HG03442 (cell line): ENCODE measurements at regions not wholly inside any gene's neighbourhood (a gene's known extent, or its start where the extent isn't known, plus 50 kb on each side); places are given as distances from the start of the nearest gene placed in this dataset.
"Not testable (repeated sequence)": the region's sequence is repeated elsewhere in the genome, so short reads cannot be mapped to it uniquely, and the experiment has no call there.

ENCODE experiments used
- ATAC-seq: cut with Tn5 transposase; IDR thresholded peaks from one replicate; pipeline ENCODE4 v1.9.1; 2021; ENCODE audit warnings: mild to moderate bottlenecking, moderate library complexity; ENCODE audit not compliant: unreplicated experiment

DNA sequence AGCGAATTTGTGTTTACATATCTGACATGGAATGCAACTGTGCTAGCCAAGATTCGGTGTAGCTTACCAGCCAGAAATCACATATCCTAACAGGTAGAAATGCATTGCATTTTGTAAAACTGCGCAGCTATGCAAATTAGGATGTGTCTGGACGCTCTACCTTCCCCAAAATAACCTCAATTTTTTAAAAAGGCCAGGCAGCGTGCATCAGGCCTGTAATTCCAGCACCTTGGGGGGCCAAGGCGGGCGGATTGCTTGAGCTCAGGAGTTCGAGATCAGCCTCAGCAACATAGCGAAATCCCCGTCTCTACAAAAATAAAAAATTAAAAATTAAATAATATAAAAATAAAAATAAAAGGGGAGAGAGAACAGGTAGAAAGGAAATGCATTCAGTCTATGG, 305.0 kb downstream of the TYW1 start:
- no peak for ATAC-seq

DNA sequence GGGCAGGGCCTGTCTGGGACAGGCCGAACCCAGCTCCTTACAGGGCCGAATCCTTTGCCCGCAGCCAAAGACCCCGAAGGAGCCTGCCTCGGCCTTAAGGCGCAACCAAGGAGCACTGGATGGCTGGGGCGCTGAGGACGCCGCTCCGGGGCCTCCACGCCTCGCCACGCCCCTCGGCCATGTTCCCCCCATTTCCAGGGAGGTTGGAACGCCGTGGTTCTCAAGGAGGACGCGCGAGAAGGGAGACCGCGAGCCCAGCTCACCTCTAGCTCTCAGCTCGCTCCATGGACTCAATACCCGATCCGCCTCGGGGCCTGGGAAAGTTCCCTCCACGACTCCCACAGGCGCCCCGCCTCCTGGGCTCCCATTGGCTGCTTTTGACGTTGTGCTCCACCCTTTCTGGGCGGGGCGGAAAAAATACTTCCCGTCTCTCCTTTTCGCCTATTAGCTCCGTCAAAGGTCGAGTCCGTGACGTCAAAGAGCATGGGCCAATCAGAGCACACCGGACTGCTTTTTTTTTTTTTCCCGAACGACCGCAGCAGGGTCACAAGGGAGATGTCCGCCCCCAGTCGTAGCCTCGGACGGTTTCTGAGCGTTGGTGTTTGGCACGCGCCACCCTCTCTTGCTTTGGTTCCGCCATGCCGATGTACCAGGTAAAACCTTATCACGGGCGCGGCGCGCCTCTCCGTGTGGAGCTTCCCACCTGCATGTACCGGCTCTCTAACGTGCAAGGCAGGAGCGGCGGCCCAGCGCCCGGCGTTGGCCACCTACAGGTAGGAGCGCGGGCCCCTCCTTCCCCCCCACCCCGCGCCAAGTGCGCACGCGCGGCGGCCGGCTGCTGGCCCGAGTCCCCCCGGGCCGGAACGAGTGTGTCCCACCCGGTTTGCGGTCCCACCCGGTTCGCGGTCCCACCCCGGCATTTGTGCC, 305.7 kb downstream of the TYW1 start:
- ATAC-seq = peak; percentile 82

GRCh38 chr7:67304846-67305245, 308.2 kb downstream of the TYW1 start:
- not testable (repeated sequence) for ATAC-seq

DNA sequence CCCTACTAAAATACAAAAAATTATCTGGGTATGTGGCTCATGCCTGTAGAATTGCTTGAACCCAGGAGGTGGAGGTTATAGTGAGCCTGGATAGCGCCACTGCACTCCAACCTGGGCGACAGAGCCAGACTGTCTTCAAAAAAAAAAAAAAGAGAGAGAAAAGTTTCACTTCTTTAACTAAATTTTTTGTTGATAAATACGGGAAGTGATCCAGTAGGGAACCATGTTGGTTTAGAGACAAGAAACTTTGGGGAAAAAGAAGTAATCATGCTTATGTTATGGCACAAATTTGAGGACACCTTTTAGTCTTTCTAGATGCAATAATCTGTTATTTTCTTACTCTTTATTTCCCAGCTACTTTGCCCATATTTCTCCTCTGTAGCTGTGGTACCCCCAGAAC, 309.7 kb downstream of the TYW1 start:
- no peak for ATAC-seq

- ATAC-seq = no peak
These were observed 313.3 kb downstream of the TYW1 start for GRCh38 chr7:67309764-67310549.

DNA sequence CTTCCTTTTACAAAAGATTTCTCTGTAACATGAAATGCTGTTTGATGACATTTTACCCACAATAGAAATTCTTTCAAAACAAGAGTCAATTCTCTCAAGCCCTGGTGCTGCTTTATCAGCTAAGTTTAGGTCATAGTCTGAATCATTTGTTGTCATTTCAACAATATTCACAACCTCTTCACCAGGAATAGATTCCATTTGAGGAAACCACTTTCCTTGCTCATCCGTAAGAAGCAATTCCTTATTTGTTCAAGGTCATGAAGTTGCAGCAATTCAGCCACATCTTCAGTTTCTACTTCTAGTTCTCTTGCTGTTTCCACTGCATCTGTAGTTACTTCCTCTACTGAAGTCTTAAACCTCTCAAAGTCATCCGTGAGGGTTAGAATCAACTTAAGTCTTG, 315.3 kb downstream of the TYW1 start:
- no peak for ATAC-seq

- no peak for ATAC-seq
These were observed 316.6 kb downstream of the TYW1 start for GRCh38 chr7:67313213-67313612.

DNA sequence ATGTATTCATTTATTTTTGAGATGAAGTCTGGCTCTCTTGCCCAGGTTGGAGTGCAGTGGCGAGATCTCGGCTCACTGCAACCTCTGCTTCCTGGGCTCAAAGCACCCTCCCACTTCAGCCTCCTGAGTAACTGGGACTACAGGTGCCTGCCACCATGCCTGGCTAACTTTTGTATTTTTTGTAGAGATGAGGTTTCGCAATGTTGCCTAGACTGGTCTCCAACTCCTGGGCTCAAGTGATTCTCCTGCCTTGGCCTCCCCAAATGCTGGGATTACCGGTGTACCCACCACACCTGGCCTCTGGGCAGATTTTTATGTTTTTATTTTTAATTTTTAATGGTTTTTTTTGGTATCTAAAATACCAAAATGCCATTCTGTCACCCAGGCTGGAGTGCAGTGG, 320.3 kb downstream of the TYW1 start:
- not testable (repeated sequence) for ATAC-seq

DNA sequence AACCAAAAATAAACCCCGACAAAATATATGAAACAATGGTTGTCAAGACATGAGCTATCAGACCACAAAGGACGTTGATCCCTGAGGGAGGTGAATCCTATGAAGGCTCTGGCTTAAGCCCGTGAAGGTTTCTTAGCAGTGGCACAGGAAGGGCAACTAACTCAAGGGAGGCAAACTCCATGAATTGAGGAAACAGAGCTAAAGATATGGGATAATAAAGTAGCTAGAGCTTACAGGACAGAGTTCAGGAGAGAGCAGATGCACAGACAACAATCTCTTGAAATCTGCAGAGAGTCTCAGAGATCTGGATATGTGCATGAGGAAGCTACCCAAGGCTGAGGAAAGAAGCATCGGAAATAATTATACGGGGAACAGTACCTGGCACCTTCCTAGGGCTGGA, 331.6 kb downstream of the TYW1 start:
- not testable (repeated sequence) for ATAC-seq

GRCh38 chr7:67335165-67335564, 338.5 kb downstream of the TYW1 start:
- not testable (repeated sequence) for ATAC-seq

GRCh38 chr7:67335663-67336062, 339.0 kb downstream of the TYW1 start:
- not testable (repeated sequence) for ATAC-seq

GRCh38 chr7:67338545-67338944, 341.9 kb downstream of the TYW1 start:
- not testable (repeated sequence) for ATAC-seq

DNA sequence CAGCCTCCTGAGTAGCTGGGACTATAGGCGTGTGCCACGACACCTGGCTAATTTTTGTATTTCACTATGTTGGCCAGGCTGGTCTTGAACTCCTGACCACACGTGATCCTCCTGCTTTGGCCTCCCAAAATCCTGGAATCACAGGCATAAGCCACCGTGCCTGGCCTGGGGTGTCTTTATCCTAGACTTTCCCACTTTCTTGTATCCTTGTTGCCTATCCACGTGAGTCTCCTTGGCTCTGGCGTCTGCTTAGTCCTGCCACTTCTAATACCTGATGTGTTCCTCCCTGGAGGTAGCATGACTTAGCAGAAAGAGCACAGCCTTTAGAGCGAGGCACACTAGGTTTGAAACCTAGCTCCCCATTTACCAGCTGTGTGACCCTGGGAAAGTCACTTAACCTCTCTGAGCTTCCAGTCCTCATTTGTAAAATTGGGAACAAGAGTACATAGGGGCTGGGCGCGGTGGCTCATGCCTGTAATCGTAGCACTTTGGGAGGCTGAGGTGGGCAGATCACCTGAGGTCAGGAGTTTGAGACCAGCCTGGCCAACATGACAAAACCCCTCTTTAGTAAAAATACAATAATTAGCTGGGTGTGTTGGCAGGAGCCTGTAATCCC, 344.6 kb downstream of the TYW1 start:
- ATAC-seq = no peak

DNA sequence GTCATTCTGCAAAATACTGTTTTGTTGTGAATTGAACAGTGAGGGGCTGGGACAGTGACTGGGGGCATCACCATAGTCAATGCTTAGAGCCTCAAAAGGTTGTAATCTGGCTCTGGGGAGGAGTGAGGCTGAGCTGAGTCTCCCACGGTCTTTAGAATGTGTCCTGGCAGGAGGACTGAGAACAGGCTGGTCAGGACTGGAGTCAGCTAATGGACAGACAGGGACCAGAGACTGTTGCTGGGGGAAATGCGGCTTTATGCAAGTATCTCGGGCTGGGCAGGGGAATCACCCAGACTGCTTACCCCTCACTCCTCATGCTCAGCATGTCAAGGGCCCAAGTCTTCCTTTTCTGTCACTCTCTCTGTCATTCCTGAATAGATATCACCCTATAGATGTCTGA, 346.5 kb downstream of the TYW1 start:
- ATAC-seq = no peak

DNA sequence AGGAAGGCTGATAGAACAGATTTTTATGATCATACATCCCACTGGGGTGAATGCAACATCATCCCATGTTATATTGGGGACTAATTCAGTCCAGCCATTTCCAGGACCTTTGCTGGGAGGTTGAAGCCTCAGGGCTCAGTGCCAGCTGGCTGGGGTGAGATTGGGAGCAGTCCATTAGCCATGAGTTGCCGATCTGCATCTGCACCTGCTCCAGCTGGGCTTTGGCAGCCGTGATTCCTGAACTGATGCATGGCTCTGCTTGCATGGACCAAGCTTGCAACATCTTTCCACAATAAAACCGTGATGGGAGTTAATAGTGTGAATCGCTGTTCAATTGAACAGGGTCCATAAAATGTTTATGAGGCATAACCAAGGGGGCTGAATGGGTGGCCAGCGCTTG, 346.9 kb downstream of the TYW1 start:
- no peak for ATAC-seq

GRCh38 chr7:67344481-67345193, 348.0 kb downstream of the TYW1 start:
- no peak for ATAC-seq

GRCh38 chr7:67346126-67346525, 349.5 kb downstream of the TYW1 start:
- no peak for ATAC-seq

- no peak for ATAC-seq
These were observed 350.2 kb downstream of the TYW1 start for GRCh38 chr7:67346876-67347275.

GRCh38 chr7:67348171-67348570, 351.5 kb downstream of the TYW1 start:
- no peak for ATAC-seq

GRCh38 chr7:67357653-67358052, 361.0 kb downstream of the TYW1 start:
- ATAC-seq = not testable (repeated sequence)

DNA sequence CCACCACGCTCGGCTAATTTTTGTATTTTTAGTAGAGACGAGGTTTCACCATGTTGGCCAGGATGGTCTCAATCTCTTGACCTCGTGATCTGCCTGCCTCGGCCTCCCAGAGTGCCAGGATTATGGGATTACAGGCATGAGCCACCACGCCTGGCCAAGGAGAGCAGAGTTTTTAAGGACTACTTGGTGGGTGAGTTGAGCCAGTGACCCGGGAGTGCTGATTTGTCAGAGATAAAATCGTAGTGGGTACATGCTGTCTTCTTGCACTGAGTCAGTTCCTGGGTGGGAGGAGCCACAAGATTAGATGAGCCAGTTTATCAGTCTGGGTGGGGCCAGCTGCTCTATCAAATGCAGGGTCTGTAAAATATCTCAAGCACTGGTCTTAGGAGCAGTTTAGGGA, 361.7 kb downstream of the TYW1 start:
- not testable (repeated sequence) for ATAC-seq
